ENCODE measurements at regions not wholly inside any gene's neighbourhood (a gene's known extent, or its start where the extent isn't known, plus 50 kb on each side); places are given as distances from the start of the nearest gene placed in this dataset.

DNA sequence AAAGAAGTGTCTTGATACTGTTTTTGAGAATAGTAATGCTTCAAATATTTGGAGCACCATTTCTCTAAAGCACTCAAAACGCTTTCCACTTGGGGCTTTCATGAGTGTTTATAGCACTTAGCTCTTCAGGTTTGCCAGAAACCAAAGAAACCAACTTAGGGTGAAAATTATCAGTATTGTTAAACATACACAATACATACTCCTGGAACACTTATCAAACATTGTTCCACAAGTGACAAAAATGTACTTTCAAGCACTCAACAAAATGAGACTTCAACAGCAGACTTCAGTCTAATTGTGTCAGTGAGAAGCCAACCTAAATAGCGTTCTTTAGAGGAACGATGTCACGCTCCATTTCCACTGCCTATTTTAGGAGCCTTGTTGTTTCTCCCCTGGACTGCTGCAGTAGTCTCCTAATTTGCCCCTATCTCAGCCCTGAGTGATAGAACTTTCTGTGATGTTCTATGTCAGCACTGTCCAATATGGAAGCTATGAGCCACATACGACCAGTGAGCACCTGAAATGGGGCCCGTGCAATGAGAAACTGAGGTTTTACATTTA lies 461.3 kb downstream of the KIF16B start:
- no peak for DNase-seq

DNA sequence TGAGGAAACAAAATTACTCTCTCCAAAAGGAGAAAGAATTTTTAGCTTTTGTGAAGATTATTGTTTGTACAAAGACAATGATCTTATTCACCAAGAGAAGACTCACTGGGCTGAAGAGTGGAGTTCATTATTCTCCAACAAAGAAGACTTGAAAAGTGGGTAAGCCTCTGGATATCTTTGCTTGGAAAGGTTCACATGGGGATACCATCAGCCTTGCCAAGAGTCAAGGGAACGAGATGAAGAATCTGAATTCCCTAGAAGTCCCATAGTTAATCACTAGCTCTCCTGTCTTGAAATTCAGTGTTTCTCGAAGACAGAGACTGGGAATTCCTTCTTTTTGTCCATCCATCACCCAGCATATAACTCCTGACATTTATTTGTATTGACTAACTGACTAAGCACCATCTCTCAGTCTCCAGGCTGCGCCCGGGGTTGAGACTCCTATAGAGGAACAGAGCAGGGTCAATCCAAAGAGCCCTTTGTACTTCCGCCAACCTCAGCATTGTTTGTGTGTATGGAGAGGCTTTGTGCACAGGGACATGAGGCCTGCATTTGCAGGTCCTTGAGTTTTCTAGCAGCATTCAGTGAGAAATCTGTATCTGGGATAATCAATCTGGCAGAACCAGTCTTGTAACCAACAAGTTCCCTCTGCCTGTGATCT lies 461.9 kb downstream of the KIF16B start:
- DNase-seq, result no peak

DNA sequence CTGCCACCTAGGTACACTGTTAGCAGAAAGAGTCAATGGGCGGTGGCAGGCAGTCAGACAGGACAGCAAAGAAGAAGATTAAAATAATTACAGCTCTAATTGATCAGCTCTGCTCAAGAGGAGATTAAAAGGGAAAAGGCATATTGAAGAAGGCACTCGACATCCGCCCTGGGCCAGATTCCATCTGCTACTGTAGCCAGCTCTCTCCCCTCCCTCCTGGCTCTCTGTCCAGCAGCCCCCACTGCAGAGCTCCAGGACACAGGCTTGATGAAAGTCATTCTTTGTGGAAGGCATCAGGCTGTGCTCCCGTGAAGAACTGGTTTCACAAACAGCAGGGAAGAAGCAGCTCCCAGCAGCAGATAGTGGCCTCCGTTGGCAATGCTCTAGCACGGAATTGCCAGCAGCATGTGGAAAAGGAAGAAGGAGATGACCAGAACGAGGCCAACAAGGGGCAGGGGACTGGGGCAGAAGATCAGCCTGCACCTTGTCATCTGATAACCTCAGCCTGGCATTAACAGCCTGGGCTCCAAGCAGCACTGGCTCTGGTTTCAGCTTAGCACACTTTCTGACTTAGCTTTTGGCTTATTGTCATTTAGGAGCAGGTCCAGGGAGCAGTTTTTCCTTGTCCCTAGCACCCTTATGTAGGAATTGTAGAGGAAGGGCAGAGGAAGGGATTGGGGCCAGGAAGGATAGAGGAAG lies 465.9 kb downstream of the KIF16B start:
- no peak for DNase-seq

GRCh38 chr20:16106191-16106849 lies 466.9 kb downstream of the KIF16B start:
- DNase-seq, result no peak

DNA sequence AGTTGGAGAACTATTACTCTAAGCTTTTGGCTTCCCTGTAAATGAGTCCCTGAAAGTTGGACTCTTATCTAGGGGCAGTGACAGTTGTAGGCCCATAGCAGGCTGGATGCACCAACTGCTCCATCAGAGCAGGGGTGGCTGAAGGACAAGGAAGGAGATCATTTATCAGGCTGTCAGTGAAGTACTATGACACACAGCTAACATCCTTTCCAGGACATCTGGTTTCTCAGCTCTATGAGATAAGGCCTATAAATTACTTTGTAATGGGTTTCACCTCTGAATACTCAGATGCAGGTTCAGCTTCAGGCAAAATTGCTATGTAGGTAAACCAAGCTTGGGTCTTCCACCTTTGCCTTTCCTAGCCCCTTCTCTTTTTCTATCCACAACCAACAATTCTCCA lies 468.5 kb downstream of the KIF16B start:
- no peak for DNase-seq
